ENCODE measurements at regions not wholly inside any gene's neighbourhood (a gene's known extent, or its start where the extent isn't known, plus 50 kb on each side); places are given as distances from the start of the nearest gene placed in this dataset.
A peak's percentile ranks its signal among the peaks of the same experiment; 100 is the strongest.
"Not testable (repeated sequence)": the region's sequence is repeated elsewhere in the genome, so short reads cannot be mapped to it uniquely, and the experiment has no call there.

DNA sequence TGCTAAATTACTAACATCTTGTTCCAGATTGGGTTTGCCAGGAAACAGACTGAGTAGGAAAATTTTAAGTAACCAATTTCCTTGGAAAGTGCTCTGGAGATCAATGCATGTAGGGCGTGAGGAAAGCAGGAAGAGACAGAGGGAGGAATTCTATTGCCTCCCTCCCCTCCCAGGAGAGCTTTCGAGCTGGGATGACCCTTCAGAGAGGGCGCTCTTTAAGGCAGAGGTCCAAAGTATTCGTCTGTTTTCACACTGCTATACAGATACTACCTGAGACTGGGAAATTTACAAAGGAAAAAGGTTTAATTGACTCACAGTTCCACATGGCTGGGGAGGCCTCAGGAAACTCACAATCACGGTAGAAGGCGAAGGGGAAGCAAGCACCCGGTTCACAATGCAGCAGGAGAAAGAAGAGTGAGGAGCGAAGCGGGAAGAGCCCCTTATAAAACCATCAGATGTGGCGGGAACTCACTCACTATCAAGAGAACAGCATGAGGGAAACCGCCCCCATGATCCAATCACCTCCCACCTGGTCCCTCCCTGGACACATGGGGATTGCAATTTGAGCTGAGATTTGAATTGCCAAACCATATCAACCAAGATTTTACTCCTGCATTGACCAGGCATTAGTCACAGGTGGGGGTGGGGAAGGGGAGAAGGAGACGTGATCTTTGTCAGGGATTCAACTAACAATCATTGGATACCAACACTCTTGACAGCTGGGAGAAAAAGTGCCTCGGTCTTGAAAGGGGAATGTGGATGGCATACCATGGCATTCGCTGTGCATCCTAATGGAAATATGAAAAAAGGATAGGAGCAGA is 63.8 kb downstream of the SLITRK2 start:
- FAIRE-seq = no peak

DNA sequence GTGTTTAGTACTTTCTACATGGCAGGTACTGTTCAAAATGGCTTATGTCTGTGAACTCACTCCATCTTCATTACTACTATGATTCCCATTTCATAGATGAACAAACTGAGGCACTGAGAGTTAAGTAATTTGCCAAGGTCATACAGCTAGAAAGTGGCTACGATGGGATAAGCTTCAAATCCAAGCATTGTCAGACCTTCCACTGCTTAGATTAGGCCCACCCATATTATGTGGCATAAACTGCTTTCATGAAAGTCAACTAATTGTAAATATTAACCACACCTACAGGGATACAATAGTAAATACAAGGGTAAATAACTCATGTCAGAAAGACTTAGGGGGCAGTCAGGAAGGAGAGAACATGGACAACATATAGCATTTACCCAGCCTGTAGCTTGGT is 68.8 kb downstream of the SLITRK2 start:
- no peak for FAIRE-seq

DNA sequence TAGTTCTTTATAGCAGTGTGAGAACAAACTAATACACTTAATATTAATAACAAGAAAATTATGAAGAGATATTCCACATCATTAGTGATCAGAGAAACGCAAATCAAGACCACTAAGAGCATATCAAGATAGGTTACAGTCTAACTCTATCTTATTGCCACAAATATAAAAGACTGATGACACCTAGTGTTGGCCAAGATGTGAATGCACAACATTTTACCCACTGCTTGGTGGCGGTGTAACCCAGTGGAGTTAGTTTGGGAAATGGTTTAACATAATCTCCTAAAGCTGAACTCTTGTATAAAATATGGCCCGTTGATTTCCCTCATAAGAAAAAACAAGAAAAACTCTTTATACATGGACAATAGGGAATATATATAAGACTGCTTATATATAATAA is 92.4 kb downstream of the SLITRK2 start:
- no peak for FAIRE-seq

DNA sequence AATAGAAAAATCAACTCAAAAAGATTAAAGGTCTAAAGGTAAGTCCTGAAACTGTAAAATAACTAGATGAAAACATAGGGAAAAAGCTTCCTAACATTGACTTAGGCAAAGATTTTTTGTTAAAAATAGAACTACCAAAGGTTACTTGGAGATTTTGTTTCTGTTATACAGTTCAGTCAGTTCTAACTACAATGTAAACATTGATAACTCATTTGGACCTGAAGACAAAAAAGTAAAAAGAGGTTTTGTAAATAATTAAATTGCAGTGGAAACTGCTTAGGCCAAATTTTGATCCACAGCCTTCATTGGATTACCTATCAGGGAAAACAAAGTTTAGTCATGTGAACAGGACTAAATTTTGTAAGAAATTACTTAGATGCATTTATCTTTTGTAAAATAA is 101.8 kb downstream of the SLITRK2 start:
- FAIRE-seq = no peak

DNA sequence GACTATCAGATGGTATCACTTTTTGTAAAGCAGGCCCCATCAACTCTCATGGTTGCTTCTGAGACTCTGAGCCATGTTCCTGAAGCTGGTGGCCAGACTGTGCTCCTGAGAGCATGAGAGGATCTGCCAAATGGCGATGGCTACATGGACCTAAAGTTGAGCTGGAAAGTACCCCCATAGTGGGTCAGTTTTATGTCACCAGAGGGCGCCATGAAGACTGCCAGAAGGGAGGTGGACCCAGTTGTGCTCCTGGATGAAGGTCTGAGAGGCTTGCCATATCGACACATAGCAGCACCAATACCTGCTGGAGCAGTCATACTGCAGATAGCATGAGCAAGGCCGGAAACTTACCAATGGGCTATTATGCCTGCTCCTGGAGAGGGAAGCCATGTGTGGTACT is 105.7 kb downstream of the SLITRK2 start:
- no peak for FAIRE-seq

DNA sequence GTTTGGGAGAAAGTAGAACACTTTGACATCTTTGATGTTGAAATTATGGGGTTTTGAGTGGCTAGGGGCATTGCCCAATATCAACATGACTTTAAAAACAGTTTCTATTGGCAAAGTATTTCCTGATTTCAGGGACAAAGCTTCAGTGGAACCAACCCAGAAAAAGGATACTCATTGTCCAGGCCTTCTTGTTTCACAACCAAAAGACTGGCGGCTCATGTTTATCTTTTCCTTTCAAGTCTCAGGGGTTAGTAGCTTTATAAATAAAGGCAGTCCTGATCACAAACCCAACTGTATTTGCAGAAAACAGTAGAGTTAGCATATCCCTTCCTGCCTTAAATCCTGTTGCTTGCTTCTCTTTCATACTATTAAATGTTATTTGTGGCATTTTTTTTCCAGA is 119.1 kb downstream of the SLITRK2 start:
- no peak for FAIRE-seq

GRCh38 chrX:145949056-145949455 is 131.4 kb downstream of the SLITRK2 start:
- no peak for FAIRE-seq

DNA sequence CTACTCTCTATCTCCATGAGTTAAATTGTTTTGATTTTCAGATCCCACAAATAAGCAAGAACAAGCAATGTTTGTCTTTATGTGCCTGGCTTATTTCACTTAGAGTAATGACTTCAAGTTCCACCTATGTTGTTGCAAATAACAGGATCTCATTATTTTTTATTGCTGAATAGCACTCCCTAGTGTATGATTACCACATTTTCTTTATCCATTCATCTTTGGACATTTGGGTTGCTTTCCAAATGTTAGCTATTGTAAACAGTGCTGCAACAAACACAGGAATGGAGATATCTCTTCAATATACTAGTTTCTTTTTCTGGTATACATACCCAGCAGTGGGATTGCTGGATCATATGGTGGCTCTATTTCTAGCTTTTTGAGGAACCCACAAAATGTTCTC is 136.0 kb downstream of the SLITRK2 start:
- no peak for FAIRE-seq

GRCh38 chrX:145990051-145990450 is 172.4 kb downstream of the SLITRK2 start:
- no peak for FAIRE-seq

- no peak for FAIRE-seq
Measured at GRCh38 chrX:146006637-146007036, 189.0 kb downstream of the SLITRK2 start.

DNA sequence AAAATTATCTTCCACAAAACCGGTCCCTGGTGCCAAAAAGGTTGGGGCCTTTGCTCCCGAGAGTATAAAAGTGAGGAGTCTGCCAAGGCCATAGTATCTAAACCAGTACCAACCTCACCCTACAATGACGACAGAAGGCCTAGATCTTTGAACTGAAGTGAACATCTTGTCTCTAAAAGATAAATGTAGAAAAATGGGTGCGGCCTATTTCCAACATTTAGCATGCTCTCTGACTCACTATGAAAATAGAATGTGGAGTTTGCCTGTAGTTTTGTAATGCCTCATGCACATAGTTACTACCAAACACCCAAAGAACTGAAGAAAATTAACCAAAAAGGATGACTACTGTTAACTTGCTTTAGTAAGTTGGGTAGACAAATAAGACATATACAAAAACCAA is 218.4 kb downstream of the SLITRK2 start:
- FAIRE-seq = no peak

DNA sequence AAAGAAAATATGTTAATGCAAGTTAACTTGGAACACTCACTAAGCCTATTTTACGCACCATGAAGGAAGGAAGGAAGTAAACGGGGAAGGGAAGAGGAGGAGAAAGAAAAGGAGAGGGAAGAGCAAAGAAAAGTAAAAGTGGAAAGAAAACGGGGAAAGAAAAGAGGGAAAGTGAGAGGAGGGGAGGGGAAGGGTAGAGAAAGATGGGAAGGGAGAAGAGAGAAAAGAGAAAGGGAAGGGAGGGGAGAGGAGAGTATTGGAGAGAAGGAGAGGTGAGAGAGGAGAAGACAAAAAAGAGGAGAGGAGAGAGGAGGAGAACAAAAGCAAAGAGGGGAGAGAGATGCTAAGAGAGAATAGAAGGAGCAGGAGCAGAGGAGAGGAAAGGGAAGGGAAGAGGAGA is 224.1 kb downstream of the SLITRK2 start:
- no peak for FAIRE-seq

GRCh38 chrX:146046011-146046715 is 228.5 kb downstream of the SLITRK2 start:
- not testable (repeated sequence) for FAIRE-seq

- FAIRE-seq = not testable (repeated sequence)
Measured at GRCh38 chrX:146049568-146049967, 231.9 kb downstream of the SLITRK2 start.

DNA sequence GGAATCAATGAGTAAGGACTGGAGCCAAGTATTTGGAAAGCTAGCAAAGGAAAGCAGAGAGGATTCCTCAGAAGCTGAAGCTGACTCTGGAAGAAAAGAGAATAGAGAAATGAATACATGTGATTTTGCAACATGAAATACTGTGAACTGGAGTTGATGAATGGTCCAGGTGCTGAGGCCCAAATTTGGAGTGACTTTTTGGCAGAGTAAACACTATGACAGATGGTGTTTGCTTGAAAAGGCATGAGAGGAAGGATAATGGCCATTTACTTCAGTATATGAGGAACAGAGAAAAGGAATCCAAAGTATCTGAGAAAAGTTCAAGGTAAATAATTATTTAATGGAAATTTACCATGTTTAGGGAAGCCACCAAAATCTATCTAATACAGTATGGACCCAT is 236.7 kb downstream of the SLITRK2 start:
- FAIRE-seq = no peak

GRCh38 chrX:146055733-146056132 is 238.1 kb downstream of the SLITRK2 start:
- no peak for FAIRE-seq

- no peak for FAIRE-seq
Measured at GRCh38 chrX:146056511-146057081, 239.0 kb downstream of the SLITRK2 start.

DNA sequence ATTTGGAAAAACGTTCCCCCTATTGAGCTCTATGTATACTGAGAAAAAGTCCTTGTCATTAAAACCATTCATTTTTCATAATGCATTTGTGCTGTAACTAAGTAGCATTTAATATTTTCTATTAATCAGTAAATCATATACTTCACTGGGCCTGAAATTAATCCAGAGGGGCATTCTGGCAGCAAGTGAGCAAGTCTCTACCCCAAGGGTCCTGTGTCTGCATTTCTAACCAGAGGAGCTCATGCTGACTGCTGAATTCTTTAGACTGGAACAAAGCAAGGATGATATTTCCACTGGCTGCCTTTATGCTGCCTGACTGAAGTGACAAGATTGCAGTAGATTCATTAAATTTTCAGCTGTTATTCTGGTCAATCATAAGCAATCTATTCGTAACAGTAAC is 246.5 kb downstream of the SLITRK2 start:
- no peak for FAIRE-seq

DNA sequence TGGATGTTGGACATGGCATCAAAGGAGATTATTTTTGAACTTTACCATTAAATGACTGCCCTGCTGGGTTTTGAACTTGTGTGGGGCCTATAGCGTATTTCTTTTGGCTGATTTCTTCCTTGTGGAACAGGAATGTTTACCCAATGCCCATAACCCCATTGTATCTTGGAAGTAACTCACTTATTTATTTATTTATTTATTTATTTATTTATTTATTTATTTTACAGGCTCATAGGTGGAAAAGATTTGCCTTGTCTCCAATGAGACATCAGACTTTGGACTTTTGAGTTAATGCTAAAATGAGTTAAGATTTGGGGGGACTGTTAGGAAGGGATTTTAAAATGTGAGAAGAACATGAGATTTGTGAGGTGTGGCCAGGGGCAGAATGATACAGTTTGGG is 273.1 kb downstream of the SLITRK2 start:
- no peak for FAIRE-seq

DNA sequence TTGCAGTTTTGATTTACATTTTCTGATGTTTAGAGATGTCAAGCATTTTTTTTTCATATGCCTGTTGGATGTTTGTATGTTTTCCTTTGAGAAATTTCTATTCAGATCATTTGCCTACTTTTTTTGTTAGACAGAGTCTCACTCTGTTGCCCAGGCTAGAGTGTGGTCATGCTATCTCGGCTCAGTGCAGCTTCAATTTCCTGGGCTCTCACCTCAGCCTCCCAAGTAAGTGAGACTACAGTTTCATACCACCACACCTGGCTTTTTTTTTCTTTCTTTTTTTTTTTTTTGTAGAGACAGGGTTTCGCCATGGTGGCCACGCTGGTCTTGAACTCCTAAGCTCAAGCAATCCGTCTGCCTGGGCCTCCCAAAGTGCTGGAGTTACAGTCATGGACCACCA is 291.7 kb downstream of the SLITRK2 start:
- FAIRE-seq = no peak

GRCh38 chrX:146119074-146119473 is 301.4 kb downstream of the SLITRK2 start:
- not testable (repeated sequence) for FAIRE-seq

DNA sequence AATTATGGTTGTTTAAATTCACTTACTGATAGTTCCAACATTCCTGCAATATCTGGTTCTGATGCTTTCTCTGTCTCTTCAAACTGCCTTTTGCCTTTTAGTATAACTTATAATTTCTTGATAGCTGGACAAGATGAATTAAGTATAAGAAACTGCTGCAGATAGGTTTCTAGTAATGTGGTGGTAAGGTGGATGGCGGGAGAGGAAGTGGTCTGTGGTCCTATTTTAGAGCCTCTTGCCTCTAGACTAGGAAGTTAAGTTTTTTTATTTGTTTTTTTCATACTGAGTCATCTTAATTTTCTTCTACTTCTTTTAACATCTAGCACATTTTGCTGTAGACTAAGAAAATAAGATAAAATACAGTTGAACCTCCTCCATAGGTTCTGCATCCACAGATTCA is 310.0 kb downstream of the SLITRK2 start:
- FAIRE-seq = peak; percentile 14

DNA sequence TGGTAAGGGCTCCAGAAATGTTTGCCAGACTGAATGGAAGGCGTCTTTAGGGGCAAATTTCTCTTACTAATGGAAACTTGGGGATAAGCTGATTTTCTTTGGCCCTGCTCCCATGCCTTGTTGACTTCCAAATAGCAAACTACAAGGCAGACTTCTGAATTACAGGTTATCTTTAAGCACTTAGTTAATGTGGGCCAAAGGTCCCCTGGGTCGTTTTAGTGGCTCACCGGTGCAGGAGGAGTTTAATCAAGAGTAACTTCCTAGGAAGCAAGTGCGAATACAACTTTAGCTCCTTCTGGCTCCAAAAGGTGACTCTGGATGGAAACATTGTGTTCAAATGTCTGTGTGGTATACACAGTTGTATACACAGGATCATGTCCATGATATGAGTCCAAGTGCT is 323.6 kb downstream of the SLITRK2 start:
- FAIRE-seq = no peak

DNA sequence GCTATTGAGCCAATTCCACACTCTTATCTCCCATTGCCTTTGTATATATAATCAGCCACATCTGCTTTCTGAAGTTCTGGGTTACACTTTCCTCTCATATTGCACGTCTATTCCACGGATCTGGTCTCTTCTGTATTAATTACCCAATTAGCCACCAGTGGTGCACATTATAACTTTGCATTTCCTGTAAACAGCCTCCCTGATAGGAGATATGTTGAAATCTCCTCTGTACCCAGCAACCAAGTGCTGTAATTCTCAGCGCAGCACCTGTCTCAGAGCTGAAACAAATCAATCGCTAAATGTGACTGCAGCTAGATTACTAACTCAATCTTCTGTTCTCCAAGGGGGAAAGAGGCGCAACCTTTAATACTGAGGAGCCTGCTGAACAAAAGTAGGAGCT is 326.4 kb downstream of the SLITRK2 start:
- FAIRE-seq = no peak

Data from colon (tissue), 2 donors.